NCI-H526 treated with DMSO at 0.1 percent for 48 hours (cell line): ENCODE measurements at regions not wholly inside any gene's neighbourhood (a gene's known extent, or its start where the extent isn't known, plus 50 kb on each side); places are given as distances from the start of the nearest gene placed in this dataset.
A peak's percentile ranks its signal among the peaks of the same experiment; 100 is the strongest.

Experiments used
- DNase-seq: peaks from one replicate; lab custom pipeline; 2025; lab: John Stamatoyannopoulos, UW

GRCh38 chr13:27014406-27015359 lies 156.9 kb downstream of the USP12 start:
- no peak for DNase-seq

DNA sequence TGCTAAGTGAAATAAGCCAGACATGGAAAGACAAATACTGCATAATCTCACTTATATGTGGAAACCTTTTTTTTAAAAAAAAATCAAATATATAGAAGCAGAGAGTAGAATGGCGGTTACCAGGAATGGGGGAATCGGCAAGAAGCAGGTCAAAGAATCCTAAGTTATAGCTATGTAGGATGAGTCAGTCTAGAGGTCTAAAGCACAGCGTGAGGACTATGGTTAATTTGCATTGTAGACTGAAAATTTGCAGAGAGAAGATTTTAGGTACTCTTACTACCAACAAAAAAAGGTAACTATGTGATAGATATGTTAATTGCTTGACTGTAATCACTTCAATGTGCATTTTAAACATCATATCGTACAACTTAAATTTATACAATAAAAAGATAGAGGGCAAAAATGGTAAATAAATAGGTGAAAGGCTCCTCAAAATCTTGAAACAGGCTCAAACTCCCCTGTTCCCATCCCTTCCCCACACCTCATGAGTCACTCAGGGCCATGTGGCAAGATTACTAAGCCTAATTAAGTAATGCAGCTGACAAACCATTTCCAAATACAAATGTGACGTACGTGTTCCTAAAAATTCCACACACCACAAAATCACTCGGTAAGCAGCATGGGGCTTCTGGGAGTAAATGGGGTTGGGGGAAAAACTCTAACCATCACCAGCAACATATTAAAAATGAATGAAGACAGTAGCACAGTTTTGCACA lies 159.0 kb downstream of the USP12 start:
- DNase-seq = no peak

DNA sequence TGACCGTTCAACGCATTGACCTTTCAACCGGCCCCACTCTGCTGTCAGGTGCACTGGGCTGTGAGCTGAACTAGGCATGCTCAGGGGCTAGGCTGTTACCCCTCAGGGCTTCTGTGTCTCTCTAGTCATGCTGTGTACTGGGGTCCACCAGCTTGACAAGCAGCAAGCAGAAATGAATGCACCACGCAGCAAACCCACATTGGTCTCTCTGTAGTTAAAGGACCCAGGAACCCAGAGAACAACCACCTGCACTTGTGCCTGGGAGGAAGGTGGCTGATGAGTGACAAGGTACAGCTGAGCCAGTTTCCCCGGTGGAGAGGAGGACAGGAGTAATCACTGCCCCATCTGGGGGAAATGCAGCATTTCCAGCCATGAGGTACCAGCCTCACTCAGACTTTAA lies 159.9 kb downstream of the USP12 start:
- no peak for DNase-seq

GRCh38 chr13:27008733-27009132 lies 162.9 kb downstream of the USP12 start:
- no peak for DNase-seq

GRCh38 chr13:27007166-27007565 lies 164.4 kb downstream of the USP12 start:
- peak; percentile 70 for DNase-seq

GRCh38 chr13:27006519-27007161 lies 165.0 kb downstream of the USP12 start:
- DNase-seq = peak; percentile 75

GRCh38 chr13:27005976-27006518 lies 165.6 kb downstream of the USP12 start:
- DNase-seq = no peak

DNA sequence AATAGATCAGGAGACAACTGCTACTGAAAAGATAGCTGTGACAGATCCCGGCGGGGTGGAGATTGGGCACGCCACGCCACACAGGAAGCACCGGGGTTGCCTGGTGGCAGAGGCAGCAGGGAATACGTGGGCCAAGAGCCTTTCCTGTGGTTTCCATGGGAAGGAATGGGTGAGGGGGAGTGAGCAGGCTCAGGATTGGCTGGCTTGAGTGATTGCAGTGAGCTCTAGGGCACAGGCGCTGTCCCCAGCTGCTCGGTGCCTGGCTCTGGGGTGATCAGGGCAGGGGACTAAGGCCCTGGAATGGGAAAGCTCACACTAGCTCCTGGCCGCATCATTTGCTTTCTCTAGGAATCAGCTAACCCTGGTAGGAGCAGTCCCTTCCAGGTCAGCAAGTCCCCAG lies 166.1 kb downstream of the USP12 start:
- no peak for DNase-seq

DNA sequence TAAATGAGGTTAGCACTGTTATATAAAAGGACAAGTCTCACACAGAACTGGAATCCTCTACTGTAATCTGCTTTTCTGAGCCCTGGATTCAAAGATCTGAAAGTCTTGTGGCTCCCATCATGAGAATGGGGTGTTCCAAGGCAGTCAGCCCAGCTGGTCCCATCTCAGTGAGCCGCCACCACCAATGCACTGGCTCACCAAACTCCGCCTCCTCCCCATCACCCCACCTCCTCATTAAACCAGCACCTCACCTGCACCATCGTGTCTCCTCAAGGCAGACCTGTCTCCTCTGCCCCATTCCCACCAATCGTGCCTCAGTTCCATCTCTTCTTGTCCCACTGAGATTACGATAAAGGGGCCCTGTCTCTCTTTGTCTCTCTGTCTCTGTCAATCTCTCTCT lies 166.7 kb downstream of the USP12 start:
- DNase-seq = no peak

GRCh38 chr13:27004326-27004725 lies 167.3 kb downstream of the USP12 start:
- DNase-seq = no peak

DNA sequence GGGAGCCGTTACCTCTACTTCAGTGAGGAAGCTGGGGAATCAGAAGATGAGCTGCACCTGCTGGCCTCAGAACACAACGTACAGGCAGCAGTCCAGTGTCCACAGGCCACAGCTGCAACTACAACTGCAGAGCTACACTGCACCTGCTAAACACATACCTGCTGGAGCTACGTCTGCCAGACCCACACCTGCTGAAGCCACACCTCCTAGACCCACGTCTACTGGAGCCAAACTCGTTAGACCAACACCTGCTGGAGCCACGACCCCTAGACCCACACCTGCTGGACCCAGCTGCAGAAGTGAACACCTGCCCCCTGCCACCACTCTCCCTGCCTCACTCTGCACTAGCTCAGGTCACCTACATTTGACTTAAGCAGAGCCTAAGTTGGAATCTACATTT lies 169.9 kb downstream of the USP12 start:
- no peak for DNase-seq

DNA sequence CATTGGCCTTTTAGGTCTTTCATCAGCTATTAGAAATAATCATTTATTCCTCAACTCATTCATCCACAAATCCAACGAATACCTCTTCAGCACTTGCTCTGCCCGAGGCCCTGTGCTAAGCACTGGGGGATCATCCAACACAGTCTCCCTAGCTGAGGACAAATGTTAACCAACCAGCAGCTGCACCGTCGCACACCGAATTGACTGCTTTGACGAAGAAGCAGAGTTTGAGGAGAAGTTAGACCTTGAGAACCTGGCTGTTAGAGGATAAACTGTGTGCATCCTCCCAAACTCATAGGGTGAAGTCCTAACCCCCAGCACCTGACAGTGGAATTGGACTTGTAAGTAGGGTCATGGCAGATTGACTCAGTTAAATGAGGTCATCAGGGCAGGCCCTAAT lies 170.9 kb downstream of the USP12 start:
- no peak for DNase-seq

DNA sequence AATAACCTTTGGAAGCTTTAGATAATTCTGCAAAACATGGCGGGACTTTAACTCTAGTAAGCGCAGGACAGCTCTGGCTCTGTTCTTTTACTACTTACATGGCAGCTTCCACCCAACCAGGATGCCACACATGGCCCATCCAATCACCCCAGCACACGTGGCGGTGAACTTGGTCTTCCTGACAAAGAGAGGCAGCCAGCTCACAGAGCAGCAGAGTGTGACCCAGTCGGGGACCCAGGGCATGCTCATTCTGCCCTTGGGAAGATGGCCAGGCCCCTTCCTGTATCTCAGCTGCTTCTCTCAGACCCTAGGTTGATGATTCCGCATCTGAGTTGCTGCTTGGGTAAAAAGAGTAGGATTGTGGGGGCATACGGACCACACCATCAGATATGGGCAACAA lies 172.1 kb downstream of the USP12 start:
- DNase-seq = no peak

DNA sequence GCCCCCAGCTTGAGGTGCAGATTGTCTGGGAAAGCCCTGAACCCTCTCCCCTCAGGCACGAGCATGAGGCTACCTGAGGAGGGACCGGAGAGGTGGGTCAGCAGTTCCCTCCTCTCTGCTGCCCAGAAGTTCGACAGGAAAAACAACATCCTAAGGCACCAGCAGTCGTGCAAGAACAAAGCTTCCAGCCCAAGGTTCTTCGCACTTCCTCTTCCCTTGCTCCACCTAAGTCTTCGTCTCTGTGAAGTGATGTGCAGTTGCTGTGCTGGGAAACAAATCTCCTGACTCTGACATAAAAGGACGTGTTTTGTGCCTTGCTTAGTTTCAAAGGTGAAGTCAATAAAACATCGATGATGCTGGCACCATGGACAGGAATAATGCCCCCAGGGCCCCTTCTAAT lies 173.3 kb downstream of the USP12 start:
- no peak for DNase-seq

DNA sequence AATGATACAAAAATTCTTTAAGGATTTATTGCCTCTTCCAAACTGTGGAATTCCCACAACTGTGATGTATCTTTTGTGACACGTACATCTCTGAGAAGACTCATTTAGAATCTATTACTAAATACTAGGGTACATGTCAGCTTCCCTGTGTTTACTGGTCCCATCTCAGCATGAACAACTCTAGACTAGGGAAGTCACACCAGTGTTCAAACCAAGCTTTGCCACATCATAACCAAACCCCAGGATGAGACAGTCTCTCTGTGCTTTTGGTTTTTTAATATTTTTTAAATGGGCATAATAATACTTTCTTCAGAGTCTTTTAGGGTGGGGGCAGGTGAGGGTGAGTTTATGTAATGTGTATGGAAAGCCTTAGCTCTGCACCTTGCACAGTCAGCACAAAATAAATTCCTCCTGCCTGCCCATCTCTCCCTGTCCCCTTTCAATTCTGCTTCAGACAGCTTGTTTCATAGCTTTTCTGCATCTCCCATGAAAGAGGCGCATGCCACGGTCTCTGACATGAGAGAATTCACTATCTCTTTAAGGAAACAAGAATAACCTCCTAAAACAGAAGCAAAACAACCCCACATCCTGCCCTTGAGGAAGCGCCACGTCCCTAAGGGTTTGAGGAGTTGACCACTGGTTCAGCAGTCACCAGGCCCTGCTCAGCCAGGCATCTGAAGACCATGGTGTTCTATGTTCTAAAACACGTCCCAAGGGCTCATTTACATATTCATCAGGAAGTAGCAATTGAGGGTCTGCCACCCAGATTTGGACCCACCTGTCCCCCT lies 174.5 kb downstream of the USP12 start:
- no peak for DNase-seq

GRCh38 chr13:26995159-26995558 lies 176.5 kb downstream of the USP12 start:
- DNase-seq = no peak

DNA sequence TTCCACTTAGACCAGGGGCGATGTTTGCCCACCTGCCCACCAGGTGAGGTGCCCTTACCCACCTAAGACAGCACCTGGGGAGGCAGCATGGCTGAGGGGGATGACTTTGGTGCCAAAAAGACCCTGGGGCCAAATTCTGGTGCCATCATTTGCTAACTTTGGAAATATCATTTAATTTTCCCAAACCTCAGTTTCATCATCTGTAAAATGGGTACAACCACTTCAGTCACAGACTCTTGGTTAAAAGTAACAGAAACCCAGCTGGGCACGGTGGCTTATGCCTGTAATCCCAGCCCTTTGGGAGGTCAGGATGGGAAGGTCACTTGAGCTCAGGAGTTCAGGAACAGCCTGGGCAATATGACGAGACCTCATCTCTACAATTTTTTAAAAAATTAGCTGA lies 177.8 kb downstream of the USP12 start:
- no peak for DNase-seq

GRCh38 chr13:26992951-26993719 lies 178.5 kb downstream of the USP12 start:
- no peak for DNase-seq

GRCh38 chr13:26991508-26992181 lies 180.0 kb downstream of the USP12 start:
- no peak for DNase-seq

- no peak for DNase-seq
These were observed 181.5 kb downstream of the USP12 start for GRCh38 chr13:26989957-26990713.
